GM19452 (cell line): ENCODE measurements at regions not wholly inside any gene's neighbourhood (a gene's known extent, or its start where the extent isn't known, plus 50 kb on each side); places are given as distances from the start of the nearest gene placed in this dataset.

Experiments
- ATAC-seq: cut with Tn5 transposase; IDR thresholded peaks from one replicate; pipeline ENCODE4 v1.9.1; 2021; ENCODE audit not compliant: unreplicated experiment

- ATAC-seq, result no peak
Measured at GRCh38 chr14:71650187-71650755, 282.0 kb upstream of the RGS6 start.

- ATAC-seq, result no peak
Measured at GRCh38 chr14:71651228-71651627, 281.0 kb upstream of the RGS6 start.

- no peak for ATAC-seq
Measured at GRCh38 chr14:71652368-71652767, 279.9 kb upstream of the RGS6 start.

GRCh38 chr14:71654810-71655209, 277.4 kb upstream of the RGS6 start:
- ATAC-seq, result no peak

- ATAC-seq, result no peak
Measured at GRCh38 chr14:71658261-71658860, 273.9 kb upstream of the RGS6 start.

- ATAC-seq, result no peak
Measured at GRCh38 chr14:71659159-71659558, 273.1 kb upstream of the RGS6 start.

- no peak for ATAC-seq
Measured at GRCh38 chr14:71661441-71661840, 270.8 kb upstream of the RGS6 start.

- no peak for ATAC-seq
Measured at GRCh38 chr14:71662291-71662790, 269.9 kb upstream of the RGS6 start.

GRCh38 chr14:71665157-71665556, 267.1 kb upstream of the RGS6 start:
- ATAC-seq, result no peak

- no peak for ATAC-seq
Measured at GRCh38 chr14:71665781-71666180, 266.4 kb upstream of the RGS6 start.

GRCh38 chr14:71666571-71667145, 265.6 kb upstream of the RGS6 start:
- no peak for ATAC-seq

- no peak for ATAC-seq
Measured at GRCh38 chr14:71668186-71668912, 263.9 kb upstream of the RGS6 start.

GRCh38 chr14:71672596-71672995, 259.6 kb upstream of the RGS6 start:
- no peak for ATAC-seq

- ATAC-seq, result no peak
Measured at GRCh38 chr14:71675126-71675899, 256.9 kb upstream of the RGS6 start.

- no peak for ATAC-seq
Measured at GRCh38 chr14:71675900-71676287, 256.3 kb upstream of the RGS6 start.

- ATAC-seq, result no peak
Measured at GRCh38 chr14:71680736-71681387, 251.4 kb upstream of the RGS6 start.

GRCh38 chr14:71682337-71682736, 249.9 kb upstream of the RGS6 start:
- ATAC-seq, result no peak

GRCh38 chr14:71684323-71684722, 247.9 kb upstream of the RGS6 start:
- no peak for ATAC-seq

GRCh38 chr14:71686677-71687076, 245.6 kb upstream of the RGS6 start:
- ATAC-seq, result no peak

GRCh38 chr14:71687166-71687831, 244.9 kb upstream of the RGS6 start:
- no peak for ATAC-seq
